WTC11 (cell line): ENCODE measurements at regions not wholly inside any gene's neighbourhood (a gene's known extent, or its start where the extent isn't known, plus 50 kb on each side); places are given as distances from the start of the nearest gene placed in this dataset.

Experiments used
- ATAC-seq: fragments of 200-7000 bp; cut with Tn5 transposase; 2 replicates; pipeline ENCODE4 v1.10.0; 2021; ENCODE audit warnings: mild to moderate bottlenecking, moderate library complexity
- CTCF ChIA-PET: fragments of 300-600 bp; sonication (Branson Sonifier 250); formaldehyde crosslinking; loops from one replicate; lab custom pipeline; 2021; ENCODE audit warnings: antibody characterized with exemption; lab: Charles Lee
- POLR2A ChIA-PET: fragments of 350-600 bp; sonication (Branson Sonifier 250); formaldehyde crosslinking; loops from one replicate; lab custom pipeline; 2021; ENCODE audit warnings: antibody characterized with exemption; lab: Charles Lee
- DNase-seq: peaks from one replicate; pipeline ENCODE4 v3.0.0; 2021; ENCODE audit warnings: low spot score
- H3K27ac Mint-ChIP-seq: 2 replicates; pipeline ENCODE4 v1.8.0; 2021; ENCODE audit warnings: mixed read lengths
- H3K27me3 Mint-ChIP-seq: 2 replicates; pipeline ENCODE4 v1.8.0; 2021; ENCODE audit warnings: low read depth, mild to moderate bottlenecking, moderate library complexity, mixed read lengths
- H3K36me3 Mint-ChIP-seq: 2 replicates; pipeline ENCODE4 v1.8.0; 2021; ENCODE audit warnings: mixed read lengths
- H3K4me1 Mint-ChIP-seq: 2 replicates; pipeline ENCODE4 v1.8.0; 2022; ENCODE audit warnings: mixed read lengths
- H3K4me3 Mint-ChIP-seq: 2 replicates; pipeline ENCODE4 v1.8.0; 2021; ENCODE audit warnings: mild to moderate bottlenecking, moderate library complexity, mixed read lengths
- H3K9me3 Mint-ChIP-seq: 2 replicates; pipeline ENCODE4 v1.8.0; 2021; ENCODE audit warnings: mixed read lengths
- ELF4 ChIP-seq: sonication (generic); formaldehyde crosslinking; IDR thresholded peaks from 2 replicates; pipeline ENCODE4 v1.8.1; 2022; ENCODE audit warnings: low read depth, mild to moderate bottlenecking, moderate library complexity, missing genetic modification reagents
- IRF2 ChIP-seq: sonication (generic); formaldehyde crosslinking; IDR thresholded peaks from 2 replicates; pipeline ENCODE4 v1.8.0; 2022; ENCODE audit warnings: low read depth, missing genetic modification reagents, borderline replicate concordance
- JAZF1 ChIP-seq: fragments of 250-450 bp; sonication (Bioruptor Pico); IDR thresholded peaks from 2 replicates; pipeline ENCODE4 v1.9.0; 2021; ENCODE audit warnings: moderate library complexity, mild to moderate bottlenecking, inconsistent platforms
- MYBL2 ChIP-seq: sonication (generic); formaldehyde crosslinking; IDR thresholded peaks from 2 replicates; pipeline ENCODE4 v1.8.1; 2023; ENCODE audit warnings: mild to moderate bottlenecking, moderate library complexity, missing genetic modification reagents
- RELA ChIP-seq: sonication (generic); formaldehyde crosslinking; IDR thresholded peaks from 2 replicates; pipeline ENCODE4 v1.8.1; 2022; ENCODE audit warnings: missing genetic modification reagents, mild to moderate bottlenecking, borderline replicate concordance
- RORB ChIP-seq: fragments of 250-450 bp; sonication (Bioruptor Pico); IDR thresholded peaks from 2 replicates; pipeline ENCODE4 v1.9.0; 2021; ENCODE audit warnings: mild to moderate bottlenecking
- SMAD4 ChIP-seq: sonication (generic); formaldehyde crosslinking; IDR thresholded peaks from 2 replicates; pipeline ENCODE4 v1.8.0; 2022; ENCODE audit warnings: mild to moderate bottlenecking, missing genetic modification reagents
- TCF7 ChIP-seq: sonication (generic); formaldehyde crosslinking; IDR thresholded peaks from 2 replicates; pipeline ENCODE4 v1.8.0; 2022; ENCODE audit warnings: mild to moderate bottlenecking, low read depth, missing genetic modification reagents, moderate library complexity
- TEAD4 ChIP-seq: sonication (generic); formaldehyde crosslinking; IDR thresholded peaks from 2 replicates; pipeline ENCODE4 v1.8.0; 2022; ENCODE audit warnings: mild to moderate bottlenecking, missing genetic modification reagents
- ZNF121 ChIP-seq: sonication (generic); formaldehyde crosslinking; IDR thresholded peaks from 2 replicates; pipeline ENCODE4 v1.8.0; 2023; ENCODE audit warnings: missing genetic modification reagents
- ZNF263 ChIP-seq: sonication (generic); formaldehyde crosslinking; IDR thresholded peaks from 2 replicates; pipeline ENCODE4 v1.8.1; 2022; ENCODE audit warnings: low read depth, mild to moderate bottlenecking, moderate library complexity, missing genetic modification reagents
- ZNF317 ChIP-seq: sonication (generic); formaldehyde crosslinking; IDR thresholded peaks from 2 replicates; pipeline ENCODE4 v1.8.1; 2023; ENCODE audit warnings: low read depth, mild to moderate bottlenecking, moderate library complexity, missing genetic modification reagents, borderline replicate concordance
- ZNF416 ChIP-seq: fragments of 250-450 bp; sonication (Bioruptor Pico); IDR thresholded peaks from 2 replicates; pipeline ENCODE4 v1.9.0; 2021; ENCODE audit warnings: mild to moderate bottlenecking, inconsistent platforms
- ZNF423 ChIP-seq: fragments of 250-450 bp; sonication (Bioruptor Pico); IDR thresholded peaks from 2 replicates; pipeline ENCODE4 v2.1.2; 2022; ENCODE audit warnings: mild to moderate bottlenecking, moderate library complexity
- TF ChIP-seq, protein P1 (sequence below): sonication (generic); formaldehyde crosslinking; IDR thresholded peaks from 2 replicates; pipeline ENCODE4 v1.8.1; 2023; ENCODE audit warnings: mild to moderate bottlenecking, missing genetic modification reagents, moderate library complexity
- TF ChIP-seq, protein P2 (sequence below): fragments of 200-600 bp; IDR thresholded peaks from 2 replicates; pipeline ENCODE4 v1.8.0; 2022; ENCODE audit warnings: antibody characterized with exemption
- TF ChIP-seq, protein P3 (sequence below): sonication (generic); formaldehyde crosslinking; IDR thresholded peaks from 2 replicates; pipeline ENCODE4 v1.8.0; 2022; ENCODE audit warnings: mild to moderate bottlenecking, missing genetic modification reagents
- TF ChIP-seq, protein P4 (sequence below): fragments of 250-450 bp; sonication (Bioruptor Pico); IDR thresholded peaks from 2 replicates; pipeline ENCODE4 v2.1.2; 2022; ENCODE audit warnings: mild to moderate bottlenecking, moderate library complexity
- TF ChIP-seq, protein P5 (sequence below): sonication (generic); formaldehyde crosslinking; IDR thresholded peaks from 2 replicates; pipeline ENCODE4 v1.8.0; 2023; ENCODE audit warnings: mild to moderate bottlenecking, missing genetic modification reagents
- TF ChIP-seq, protein P6 (sequence below): sonication (generic); formaldehyde crosslinking; IDR thresholded peaks from 2 replicates; pipeline ENCODE4 v1.8.1; 2023; ENCODE audit warnings: mild to moderate bottlenecking, missing genetic modification reagents, borderline replicate concordance
- TF ChIP-seq, protein P7 (sequence below): sonication (generic); formaldehyde crosslinking; conservative IDR thresholded peaks from 2 replicates; pipeline ENCODE4 v1.8.1; 2023; ENCODE audit warnings: mild to moderate bottlenecking, low read depth, missing genetic modification reagents, moderate library complexity

DNA sequence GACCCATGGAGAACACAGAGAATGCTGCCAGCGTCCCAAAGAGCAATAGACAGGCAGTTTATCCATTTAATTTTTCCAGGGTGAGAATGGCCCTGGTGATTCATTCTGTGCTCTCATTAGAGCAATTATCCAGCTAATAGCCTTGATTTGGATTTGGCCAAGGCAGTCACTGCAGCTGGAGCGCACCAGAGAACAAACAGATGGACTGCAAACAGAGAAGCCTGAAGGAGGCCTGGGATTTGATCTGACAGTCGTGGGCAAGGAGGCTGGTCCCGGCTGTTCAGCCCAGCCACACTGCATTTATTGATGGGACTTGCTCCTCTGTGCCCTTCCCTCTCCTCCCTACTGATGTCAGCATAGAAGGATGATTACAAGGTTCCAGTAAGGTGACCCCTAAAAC, 353.9 kb upstream of the C1orf174 start:
- no peak for TF ChIP-seq RORB (CRISPR knock-in tag)
- TF ChIP-seq SMAD4 (CRISPR knock-in tag): no peak
- no peak for TF ChIP-seq ZNF121
- TF ChIP-seq IRF2: no peak
- TF ChIP-seq JAZF1 (CRISPR knock-in tag): no peak
- TF ChIP-seq, protein P1, sequence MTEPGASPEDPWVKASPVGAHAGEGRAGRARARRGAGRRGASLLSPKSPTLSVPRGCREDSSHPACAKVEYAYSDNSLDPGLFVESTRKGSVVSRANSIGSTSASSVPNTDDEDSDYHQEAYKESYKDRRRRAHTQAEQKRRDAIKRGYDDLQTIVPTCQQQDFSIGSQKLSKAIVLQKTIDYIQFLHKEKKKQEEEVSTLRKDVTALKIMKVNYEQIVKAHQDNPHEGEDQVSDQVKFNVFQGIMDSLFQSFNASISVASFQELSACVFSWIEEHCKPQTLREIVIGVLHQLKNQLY (CRISPR knock-in tag): no peak
- TF ChIP-seq, protein P2, sequence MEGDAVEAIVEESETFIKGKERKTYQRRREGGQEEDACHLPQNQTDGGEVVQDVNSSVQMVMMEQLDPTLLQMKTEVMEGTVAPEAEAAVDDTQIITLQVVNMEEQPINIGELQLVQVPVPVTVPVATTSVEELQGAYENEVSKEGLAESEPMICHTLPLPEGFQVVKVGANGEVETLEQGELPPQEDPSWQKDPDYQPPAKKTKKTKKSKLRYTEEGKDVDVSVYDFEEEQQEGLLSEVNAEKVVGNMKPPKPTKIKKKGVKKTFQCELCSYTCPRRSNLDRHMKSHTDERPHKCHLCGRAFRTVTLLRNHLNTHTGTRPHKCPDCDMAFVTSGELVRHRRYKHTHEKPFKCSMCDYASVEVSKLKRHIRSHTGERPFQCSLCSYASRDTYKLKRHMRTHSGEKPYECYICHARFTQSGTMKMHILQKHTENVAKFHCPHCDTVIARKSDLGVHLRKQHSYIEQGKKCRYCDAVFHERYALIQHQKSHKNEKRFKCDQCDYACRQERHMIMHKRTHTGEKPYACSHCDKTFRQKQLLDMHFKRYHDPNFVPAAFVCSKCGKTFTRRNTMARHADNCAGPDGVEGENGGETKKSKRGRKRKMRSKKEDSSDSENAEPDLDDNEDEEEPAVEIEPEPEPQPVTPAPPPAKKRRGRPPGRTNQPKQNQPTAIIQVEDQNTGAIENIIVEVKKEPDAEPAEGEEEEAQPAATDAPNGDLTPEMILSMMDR: no peak
- TF ChIP-seq ZNF263 (CRISPR knock-in tag): no peak
- TF ChIP-seq, protein P3, sequence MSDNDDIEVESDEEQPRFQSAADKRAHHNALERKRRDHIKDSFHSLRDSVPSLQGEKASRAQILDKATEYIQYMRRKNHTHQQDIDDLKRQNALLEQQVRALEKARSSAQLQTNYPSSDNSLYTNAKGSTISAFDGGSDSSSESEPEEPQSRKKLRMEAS (CRISPR knock-in tag): no peak
- TF ChIP-seq ZNF423 (CRISPR knock-in tag): no peak
- no peak for TF ChIP-seq ZNF317 (CRISPR knock-in tag)
- TF ChIP-seq, protein P4, sequence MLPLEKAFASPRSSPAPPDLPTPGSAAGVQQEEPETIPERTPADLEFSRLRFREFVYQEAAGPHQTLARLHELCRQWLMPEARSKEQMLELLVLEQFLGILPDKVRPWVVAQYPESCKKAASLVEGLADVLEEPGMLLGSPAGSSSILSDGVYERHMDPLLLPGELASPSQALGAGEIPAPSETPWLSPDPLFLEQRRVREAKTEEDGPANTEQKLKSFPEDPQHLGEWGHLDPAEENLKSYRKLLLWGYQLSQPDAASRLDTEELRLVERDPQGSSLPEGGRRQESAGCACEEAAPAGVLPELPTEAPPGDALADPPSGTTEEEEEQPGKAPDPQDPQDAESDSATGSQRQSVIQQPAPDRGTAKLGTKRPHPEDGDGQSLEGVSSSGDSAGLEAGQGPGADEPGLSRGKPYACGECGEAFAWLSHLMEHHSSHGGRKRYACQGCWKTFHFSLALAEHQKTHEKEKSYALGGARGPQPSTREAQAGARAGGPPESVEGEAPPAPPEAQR (CRISPR knock-in tag): no peak
- no peak for TF ChIP-seq MYBL2
- TF ChIP-seq TEAD4 (CRISPR knock-in tag): no peak
- TF ChIP-seq, protein P5, sequence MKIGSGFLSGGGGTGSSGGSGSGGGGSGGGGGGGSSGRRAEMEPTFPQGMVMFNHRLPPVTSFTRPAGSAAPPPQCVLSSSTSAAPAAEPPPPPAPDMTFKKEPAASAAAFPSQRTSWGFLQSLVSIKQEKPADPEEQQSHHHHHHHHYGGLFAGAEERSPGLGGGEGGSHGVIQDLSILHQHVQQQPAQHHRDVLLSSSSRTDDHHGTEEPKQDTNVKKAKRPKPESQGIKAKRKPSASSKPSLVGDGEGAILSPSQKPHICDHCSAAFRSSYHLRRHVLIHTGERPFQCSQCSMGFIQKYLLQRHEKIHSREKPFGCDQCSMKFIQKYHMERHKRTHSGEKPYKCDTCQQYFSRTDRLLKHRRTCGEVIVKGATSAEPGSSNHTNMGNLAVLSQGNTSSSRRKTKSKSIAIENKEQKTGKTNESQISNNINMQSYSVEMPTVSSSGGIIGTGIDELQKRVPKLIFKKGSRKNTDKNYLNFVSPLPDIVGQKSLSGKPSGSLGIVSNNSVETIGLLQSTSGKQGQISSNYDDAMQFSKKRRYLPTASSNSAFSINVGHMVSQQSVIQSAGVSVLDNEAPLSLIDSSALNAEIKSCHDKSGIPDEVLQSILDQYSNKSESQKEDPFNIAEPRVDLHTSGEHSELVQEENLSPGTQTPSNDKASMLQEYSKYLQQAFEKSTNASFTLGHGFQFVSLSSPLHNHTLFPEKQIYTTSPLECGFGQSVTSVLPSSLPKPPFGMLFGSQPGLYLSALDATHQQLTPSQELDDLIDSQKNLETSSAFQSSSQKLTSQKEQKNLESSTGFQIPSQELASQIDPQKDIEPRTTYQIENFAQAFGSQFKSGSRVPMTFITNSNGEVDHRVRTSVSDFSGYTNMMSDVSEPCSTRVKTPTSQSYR (CRISPR knock-in tag): no peak
- Mint-ChIP-seq H3K9me3 (peaks cover 82% of the 10 kb centered on the region), H3K36me3 (peaks cover 64% of the 10 kb centered on the region), H3K4me3 (no peak overlapping the region), H3K27me3 (peaks cover 10% of the 10 kb centered on the region), H3K4me1 (no peaks in the 10 kb centered on the region), H3K27ac (no peak overlapping the region)
- no peak for ATAC-seq
- DNase-seq: no peak
- ChIA-PET CTCF (no interaction called here), POLR2A (no interaction called here)

DNA sequence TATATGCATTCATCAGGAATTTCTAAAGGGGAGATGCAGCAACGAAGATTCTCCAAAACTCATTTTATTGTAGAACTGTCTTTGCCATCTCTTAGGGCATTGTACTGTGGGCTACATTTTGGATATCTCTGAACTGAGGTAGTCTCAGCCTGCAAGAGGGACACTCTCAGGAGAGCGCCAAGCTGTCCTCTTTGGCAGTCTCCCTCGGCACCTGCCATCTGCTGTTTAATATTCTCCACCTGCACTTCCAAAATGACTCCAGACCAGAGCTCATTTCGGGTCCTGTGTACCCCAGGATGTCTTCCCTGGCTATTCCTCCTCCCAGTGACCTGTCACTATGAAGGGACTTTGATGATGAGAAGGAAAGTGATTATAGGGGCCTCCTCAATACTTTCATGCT, 356.3 kb upstream of the C1orf174 start:
- CTCF ChIA-PET: no interaction called here
- peaks cover 6% of the 10 kb centered on the region; the same call in 1 of the 2 replicates for H3K27me3 Mint-ChIP-seq
- POLR2A ChIA-PET: no interaction called here
- peaks cover 67% of the 10 kb centered on the region for H3K36me3 Mint-ChIP-seq
- H3K4me1 Mint-ChIP-seq: no peaks in the 10 kb centered on the region
- ATAC-seq: no peak
- H3K9me3 Mint-ChIP-seq: peaks cover 81% of the 10 kb centered on the region
- no peak overlapping the region for H3K4me3 Mint-ChIP-seq
- no peak for DNase-seq
- no peak overlapping the region for H3K27ac Mint-ChIP-seq
- TF ChIP-seq ZNF416 (CRISPR knock-in tag) (no peak), IRF2 (no peak), ZNF263 (CRISPR knock-in tag) (no peak), RELA (CRISPR knock-in tag) (no peak), ELF4 (CRISPR knock-in tag) (no peak), TCF7 (CRISPR knock-in tag) (no peak)
- TF ChIP-seq, protein P6, sequence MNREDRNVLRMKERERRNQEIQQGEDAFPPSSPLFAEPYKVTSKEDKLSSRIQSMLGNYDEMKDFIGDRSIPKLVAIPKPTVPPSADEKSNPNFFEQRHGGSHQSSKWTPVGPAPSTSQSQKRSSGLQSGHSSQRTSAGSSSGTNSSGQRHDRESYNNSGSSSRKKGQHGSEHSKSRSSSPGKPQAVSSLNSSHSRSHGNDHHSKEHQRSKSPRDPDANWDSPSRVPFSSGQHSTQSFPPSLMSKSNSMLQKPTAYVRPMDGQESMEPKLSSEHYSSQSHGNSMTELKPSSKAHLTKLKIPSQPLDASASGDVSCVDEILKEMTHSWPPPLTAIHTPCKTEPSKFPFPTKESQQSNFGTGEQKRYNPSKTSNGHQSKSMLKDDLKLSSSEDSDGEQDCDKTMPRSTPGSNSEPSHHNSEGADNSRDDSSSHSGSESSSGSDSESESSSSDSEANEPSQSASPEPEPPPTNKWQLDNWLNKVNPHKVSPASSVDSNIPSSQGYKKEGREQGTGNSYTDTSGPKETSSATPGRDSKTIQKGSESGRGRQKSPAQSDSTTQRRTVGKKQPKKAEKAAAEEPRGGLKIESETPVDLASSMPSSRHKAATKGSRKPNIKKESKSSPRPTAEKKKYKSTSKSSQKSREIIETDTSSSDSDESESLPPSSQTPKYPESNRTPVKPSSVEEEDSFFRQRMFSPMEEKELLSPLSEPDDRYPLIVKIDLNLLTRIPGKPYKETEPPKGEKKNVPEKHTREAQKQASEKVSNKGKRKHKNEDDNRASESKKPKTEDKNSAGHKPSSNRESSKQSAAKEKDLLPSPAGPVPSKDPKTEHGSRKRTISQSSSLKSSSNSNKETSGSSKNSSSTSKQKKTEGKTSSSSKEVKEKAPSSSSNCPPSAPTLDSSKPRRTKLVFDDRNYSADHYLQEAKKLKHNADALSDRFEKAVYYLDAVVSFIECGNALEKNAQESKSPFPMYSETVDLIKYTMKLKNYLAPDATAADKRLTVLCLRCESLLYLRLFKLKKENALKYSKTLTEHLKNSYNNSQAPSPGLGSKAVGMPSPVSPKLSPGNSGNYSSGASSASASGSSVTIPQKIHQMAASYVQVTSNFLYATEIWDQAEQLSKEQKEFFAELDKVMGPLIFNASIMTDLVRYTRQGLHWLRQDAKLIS (CRISPR knock-in tag): no peak
- TF ChIP-seq, protein P7, sequence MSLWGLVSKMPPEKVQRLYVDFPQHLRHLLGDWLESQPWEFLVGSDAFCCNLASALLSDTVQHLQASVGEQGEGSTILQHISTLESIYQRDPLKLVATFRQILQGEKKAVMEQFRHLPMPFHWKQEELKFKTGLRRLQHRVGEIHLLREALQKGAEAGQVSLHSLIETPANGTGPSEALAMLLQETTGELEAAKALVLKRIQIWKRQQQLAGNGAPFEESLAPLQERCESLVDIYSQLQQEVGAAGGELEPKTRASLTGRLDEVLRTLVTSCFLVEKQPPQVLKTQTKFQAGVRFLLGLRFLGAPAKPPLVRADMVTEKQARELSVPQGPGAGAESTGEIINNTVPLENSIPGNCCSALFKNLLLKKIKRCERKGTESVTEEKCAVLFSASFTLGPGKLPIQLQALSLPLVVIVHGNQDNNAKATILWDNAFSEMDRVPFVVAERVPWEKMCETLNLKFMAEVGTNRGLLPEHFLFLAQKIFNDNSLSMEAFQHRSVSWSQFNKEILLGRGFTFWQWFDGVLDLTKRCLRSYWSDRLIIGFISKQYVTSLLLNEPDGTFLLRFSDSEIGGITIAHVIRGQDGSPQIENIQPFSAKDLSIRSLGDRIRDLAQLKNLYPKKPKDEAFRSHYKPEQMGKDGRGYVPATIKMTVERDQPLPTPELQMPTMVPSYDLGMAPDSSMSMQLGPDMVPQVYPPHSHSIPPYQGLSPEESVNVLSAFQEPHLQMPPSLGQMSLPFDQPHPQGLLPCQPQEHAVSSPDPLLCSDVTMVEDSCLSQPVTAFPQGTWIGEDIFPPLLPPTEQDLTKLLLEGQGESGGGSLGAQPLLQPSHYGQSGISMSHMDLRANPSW (CRISPR knock-in tag): no peak
